ENCODE measurements at regions not wholly inside any gene's neighbourhood (a gene's known extent, or its start where the extent isn't known, plus 50 kb on each side); places are given as distances from the start of the nearest gene placed in this dataset.

GRCh38 chr6:43990275-43990626, 137.0 kb downstream of the MRPL14 start:
- DNase-seq (ENCODE audit: low read depth) = no peak
- no peak for TF ChIP-seq CTCF (IDR thresholded peaks at IDR 0.05; ENCODE audit: insufficient read depth, low read depth, low read length, missing control alignments)
- H3K4me3 ChIP-seq (ENCODE audit: low read length) = no peak overlapping the region

GRCh38 chr6:43989581-43990146, 137.6 kb downstream of the MRPL14 start:
- no peak for TF ChIP-seq CTCF (IDR thresholded peaks at IDR 0.05; ENCODE audit: insufficient read depth, low read depth, low read length, missing control alignments)
- no peak overlapping the region for H3K4me3 ChIP-seq (ENCODE audit: low read length)
- DNase-seq (ENCODE audit: low read depth) = no peak

- TF ChIP-seq CTCF (IDR thresholded peaks at IDR 0.05; ENCODE audit: insufficient read depth, low read depth, low read length, missing control alignments) = no peak
- no peak overlapping the region for H3K4me3 ChIP-seq (ENCODE audit: low read length)
- no peak for DNase-seq (ENCODE audit: low read depth)
These were observed 138.5 kb downstream of the MRPL14 start for GRCh38 chr6:43988801-43989200.

GRCh38 chr6:43987838-43988439, 139.3 kb downstream of the MRPL14 start:
- TF ChIP-seq CTCF (IDR thresholded peaks at IDR 0.05; ENCODE audit: insufficient read depth, low read depth, low read length, missing control alignments) = no peak
- no peak overlapping the region for H3K4me3 ChIP-seq (ENCODE audit: low read length)
- no peak for DNase-seq (ENCODE audit: low read depth)

- no peak for DNase-seq (ENCODE audit: low read depth)
- TF ChIP-seq CTCF (IDR thresholded peaks at IDR 0.05; ENCODE audit: insufficient read depth, low read depth, low read length, missing control alignments) = no peak
- no peak overlapping the region for H3K4me3 ChIP-seq (ENCODE audit: low read length)
These were observed 141.0 kb downstream of the MRPL14 start for GRCh38 chr6:43986177-43986825.

GRCh38 chr6:43985329-43985728, 141.9 kb downstream of the MRPL14 start:
- no peak for DNase-seq (ENCODE audit: low read depth)
- TF ChIP-seq CTCF (IDR thresholded peaks at IDR 0.05; ENCODE audit: insufficient read depth, low read depth, low read length, missing control alignments) = no peak
- H3K4me3 ChIP-seq (ENCODE audit: low read length) = no peak overlapping the region

Data from epithelial cell of esophagus (primary cell).